Right cardiac atrium (tissue), 5 donors: ENCODE measurements at regions not wholly inside any gene's neighbourhood (a gene's known extent, or its start where the extent isn't known, plus 50 kb on each side); places are given as distances from the start of the nearest gene placed in this dataset.
"Not testable (repeated sequence)": the region's sequence is repeated elsewhere in the genome, so short reads cannot be mapped to it uniquely, and the experiment has no call there.

Source experiments
- ATAC-seq, 2 donors: fragments of 200-7000 bp; cut with Tn5 transposase; one replicate each; pipeline versions ENCODE4 v1.8.0 to v1.9.1; 2020; ENCODE audit warnings: moderate library complexity in 2 of 2, mild to moderate bottlenecking in 1 of 2
- DNase-seq, 3 donors: peaks; one replicate each; pipeline ENCODE4 v3.0.0-alpha.2; 2020
- H3K27ac ChIP-seq: one replicate; pipeline ENCODE4 v1.5.1; 2013; ENCODE audit warnings: mild to moderate bottlenecking, low read length, control low read depth, moderate library complexity
- H3K27me3 ChIP-seq: one replicate; pipeline ENCODE4 v1.6.1; 2013; ENCODE audit not compliant: control insufficient read depth, insufficient read depth
- H3K4me1 ChIP-seq: one replicate; pipeline ENCODE4 v1.6.1; 2013; ENCODE audit warnings: low read length; ENCODE audit not compliant: control insufficient read depth, insufficient read depth
- H3K4me3 ChIP-seq: one replicate; pipeline ENCODE4 v1.5.1; 2013; ENCODE audit warnings: low read length, control low read depth
- H3K9me3 ChIP-seq: one replicate; pipeline ENCODE4 v1.6.1; 2013; ENCODE audit warnings: low read length; ENCODE audit not compliant: control insufficient read depth
- WGBS: extraction: QIAGEN DNeasy Blood & Tissue Kit; methylation state at CpG from one replicate; pipeline ENCODE4 v1.1.7; 2013; 5-methylcytosine and 5-hydroxymethylcytosine counted together
- intact Hi-C, 4 donors: fragments of 100-400 bp; cut with DNase I; formaldehyde crosslinking; loops; one replicate each; pipeline versions ENCODE4 v1.11.0 to v1.14.0; 2022 to 2023
- donor health status: healthy with polysubstance abuse.
- donor health status: DM: no; HTN: yes; CAD: no.
- donor health status: DM: no; HTN: no; CAD: no.
- donor health status: DM: no; HTN: yes; CAD: no; lungs with severe emphysema.
- donor health status: DM: yes; HTN: yes; CAD: no.

GRCh38 chr15:53923741-53924140 lies 54.5 kb upstream of the UNC13C start:
- H3K4me1 ChIP-seq, H3K4me3 ChIP-seq, ATAC-seq, H3K27me3 ChIP-seq, DNase-seq, H3K9me3 ChIP-seq, H3K27ac ChIP-seq, intact Hi-C loops: not testable (repeated sequence)
- 96% methylated on average over 13 of the region's 13 CpGs for WGBS

- Histone ChIP-seq H3K27me3 (no peaks in the 10 kb centered on the region), H3K27ac (no peak overlapping the region), H3K4me1 (no peaks in the 10 kb centered on the region), H3K4me3 (no peak overlapping the region), H3K9me3 (no peaks in the 10 kb centered on the region)
- WGBS = 41% methylated on average over 11 of the region's 11 CpGs
- peak in 1 of 2 donors; percentile 54 for ATAC-seq
- no peak for DNase-seq
- intact Hi-C loops = no loop called here
These were observed 59.8 kb upstream of the UNC13C start for GRCh38 chr15:53918180-53919079.

DNA sequence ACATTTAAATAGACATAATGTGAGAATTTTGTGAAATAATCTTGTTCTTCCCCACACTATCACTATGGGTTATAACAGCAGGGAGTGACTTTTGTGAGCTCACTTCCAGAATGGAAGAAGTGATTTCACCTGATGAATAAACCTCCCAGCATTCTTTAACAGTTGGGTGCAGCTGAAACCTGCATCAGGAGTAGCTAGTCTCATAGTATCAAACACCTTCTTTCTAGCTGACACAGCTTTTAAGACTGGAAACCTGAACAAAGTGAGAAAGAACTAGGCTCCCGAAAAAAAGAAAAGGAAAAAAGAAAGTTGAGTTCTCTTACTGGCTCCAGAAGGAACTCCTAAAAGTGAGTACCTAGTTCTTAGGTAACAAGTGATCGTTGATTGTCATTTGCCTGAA lies 61.1 kb upstream of the UNC13C start:
- intact Hi-C loops = no loop called here
- ATAC-seq = no peak
- 74% methylated on average over 2 of the region's 2 CpGs for WGBS

DNA sequence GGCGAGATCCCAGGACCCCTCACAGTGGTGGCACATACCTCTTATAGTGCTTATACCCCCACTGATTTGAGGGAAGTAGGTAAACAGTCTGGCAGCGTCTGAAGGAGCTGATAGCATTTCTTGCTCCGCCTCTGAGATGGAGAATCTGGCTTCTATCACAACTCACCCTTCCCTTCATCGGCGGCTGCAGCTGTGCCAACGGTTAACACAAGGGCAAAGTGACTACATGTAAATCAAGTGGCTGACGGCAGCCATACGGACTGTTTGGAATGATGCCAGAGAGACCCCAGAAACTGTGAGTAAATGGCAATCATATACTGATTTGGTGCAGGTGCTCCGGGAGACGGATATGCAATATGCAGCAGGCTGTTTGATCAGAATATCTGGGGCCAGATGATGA lies 66.8 kb upstream of the UNC13C start:
- H3K9me3 ChIP-seq = no peaks in the 10 kb centered on the region
- no peak overlapping the region for H3K4me3 ChIP-seq
- WGBS = 36% methylated on average over 10 of the region's 10 CpGs
- ATAC-seq (no peak), DNase-seq (no peak)
- intact Hi-C loops = no loop called here
- no peaks in the 10 kb centered on the region for H3K4me1 ChIP-seq
- no peak overlapping the region for H3K27ac ChIP-seq
- no peaks in the 10 kb centered on the region for H3K27me3 ChIP-seq

More for the DNA sequence above, 61.1 kb upstream of the UNC13C start:
- no peak overlapping the region for H3K4me3 ChIP-seq
- no peaks in the 10 kb centered on the region for H3K4me1 ChIP-seq
- no peaks in the 10 kb centered on the region for H3K9me3 ChIP-seq
- no peaks in the 10 kb centered on the region for H3K27me3 ChIP-seq
- no peak for DNase-seq
- no peak overlapping the region for H3K27ac ChIP-seq

GRCh38 chr15:53910852-53911251 lies 67.4 kb upstream of the UNC13C start:
- 61% methylated on average over 11 of the region's 11 CpGs for WGBS
- H3K4me3 ChIP-seq = no peak overlapping the region
- H3K27ac ChIP-seq = no peak overlapping the region
- H3K27me3 ChIP-seq = no peaks in the 10 kb centered on the region
- ATAC-seq (no peak), DNase-seq (no peak)
- H3K9me3 ChIP-seq = no peaks in the 10 kb centered on the region
- intact Hi-C loops = no loop called here
- H3K4me1 ChIP-seq = no peaks in the 10 kb centered on the region

GRCh38 chr15:53910236-53910849 lies 67.9 kb upstream of the UNC13C start:
- intact Hi-C loops = no loop called here
- H3K4me3 ChIP-seq = no peak overlapping the region
- WGBS = 54% methylated on average over 12 of the region's 12 CpGs

GRCh38 chr15:53903129-53903528 lies 75.1 kb upstream of the UNC13C start:
- ATAC-seq = no peak
- H3K9me3 ChIP-seq = no peaks in the 10 kb centered on the region
- DNase-seq = no peak
- no peak overlapping the region for H3K27ac ChIP-seq
- WGBS = 81% methylated on average over 1 of the region's 1 CpG
- H3K27me3 ChIP-seq = no peaks in the 10 kb centered on the region
- intact Hi-C loops = no loop called here
- H3K4me1 ChIP-seq = no peaks in the 10 kb centered on the region
- no peak overlapping the region for H3K4me3 ChIP-seq

More at GRCh38 chr15:53910236-53910849, 67.9 kb upstream of the UNC13C start:
- H3K27me3 ChIP-seq = no peaks in the 10 kb centered on the region
- no peak for ATAC-seq
- no peaks in the 10 kb centered on the region for H3K9me3 ChIP-seq
- no peaks in the 10 kb centered on the region for H3K4me1 ChIP-seq
- no peak overlapping the region for H3K27ac ChIP-seq
- no peak for DNase-seq

- H3K4me3 ChIP-seq, H3K27ac ChIP-seq, ATAC-seq, H3K4me1 ChIP-seq, DNase-seq, intact Hi-C loops, H3K9me3 ChIP-seq, H3K27me3 ChIP-seq: not testable (repeated sequence)
- 73% methylated on average over 2 of the region's 2 CpGs for WGBS
These were observed 84.8 kb upstream of the UNC13C start for GRCh38 chr15:53893468-53893867.

- ATAC-seq, H3K27me3 ChIP-seq, H3K27ac ChIP-seq, H3K9me3 ChIP-seq, intact Hi-C loops, H3K4me3 ChIP-seq, H3K4me1 ChIP-seq, DNase-seq: not testable (repeated sequence)
- 76% methylated on average over 3 of the region's 3 CpGs for WGBS
These were observed 86.4 kb upstream of the UNC13C start for GRCh38 chr15:53891862-53892261.

DNA sequence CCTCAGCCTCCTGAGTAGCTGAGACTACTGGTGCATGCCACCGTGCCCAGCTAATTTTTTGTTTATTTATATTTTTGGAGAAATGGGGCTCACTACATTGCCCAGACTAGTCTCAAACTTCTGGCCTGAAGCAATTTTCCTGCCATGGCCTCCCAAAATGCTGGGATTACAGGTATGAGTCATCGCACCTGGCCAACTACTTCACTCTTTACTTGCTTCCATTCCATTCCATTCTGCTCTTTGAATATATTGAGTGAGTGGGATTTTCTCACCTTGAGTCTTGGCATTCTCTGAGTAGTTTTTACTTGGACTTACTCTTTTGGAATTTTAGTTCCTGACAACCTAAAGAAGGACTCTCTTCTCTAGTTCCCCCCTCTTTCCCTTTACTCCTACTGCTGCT lies 93.8 kb upstream of the UNC13C start:
- DNase-seq (no peak), ATAC-seq (no peak)
- H3K27ac ChIP-seq = no peak overlapping the region
- no peak overlapping the region for H3K4me3 ChIP-seq
- intact Hi-C loops = no loop called here
- no peaks in the 10 kb centered on the region for H3K27me3 ChIP-seq
- H3K9me3 ChIP-seq = no peaks in the 10 kb centered on the region
- H3K4me1 ChIP-seq = no peaks in the 10 kb centered on the region
- 91% methylated on average over 2 of the region's 2 CpGs for WGBS

GRCh38 chr15:53882311-53882710 lies 95.9 kb upstream of the UNC13C start:
- no peaks in the 10 kb centered on the region for H3K9me3 ChIP-seq
- H3K27me3 ChIP-seq = no peaks in the 10 kb centered on the region
- H3K4me1 ChIP-seq = no peaks in the 10 kb centered on the region
- DNase-seq (no peak), ATAC-seq (no peak)
- 0% methylated on average over 1 of the region's 1 CpG for WGBS
- H3K27ac ChIP-seq = no peak overlapping the region
- no peak overlapping the region for H3K4me3 ChIP-seq
- intact Hi-C loops = no loop called here
